ENCODE measurements at regions not wholly inside any gene's neighbourhood (a gene's known extent, or its start where the extent isn't known, plus 50 kb on each side); places are given as distances from the start of the nearest gene placed in this dataset.

GRCh38 chr11:15882876-15883454 is 473.4 kb downstream of the SOX6 start:
- H3K27ac ChIP-seq = no peak overlapping the region
- DNase-seq (ENCODE audit: low read depth, low spot score) = no peak

GRCh38 chr11:15883455-15883920 is 472.9 kb downstream of the SOX6 start:
- no peak for DNase-seq (ENCODE audit: low read depth, low spot score)
- H3K27ac ChIP-seq = no peak overlapping the region

- H3K27ac ChIP-seq = no peak overlapping the region
Measured at GRCh38 chr11:15884141-15884540, 472.2 kb downstream of the SOX6 start.

GRCh38 chr11:15884777-15885540 is 471.4 kb downstream of the SOX6 start:
- H3K27ac ChIP-seq = no peak overlapping the region
- no peak for DNase-seq (ENCODE audit: low read depth, low spot score)

More at GRCh38 chr11:15884141-15884540, 472.2 kb downstream of the SOX6 start:
- DNase-seq (ENCODE audit: low read depth, low spot score) = no peak

GRCh38 chr11:15885854-15886253 is 470.5 kb downstream of the SOX6 start:
- no peak for DNase-seq (ENCODE audit: low read depth, low spot score)
- no peak overlapping the region for H3K27ac ChIP-seq

GRCh38 chr11:15886299-15886698 is 470.0 kb downstream of the SOX6 start:
- no peak overlapping the region for H3K27ac ChIP-seq
- DNase-seq (ENCODE audit: low read depth, low spot score) = no peak

GRCh38 chr11:15886866-15887265 is 469.5 kb downstream of the SOX6 start:
- H3K27ac ChIP-seq = no peak overlapping the region
- DNase-seq (ENCODE audit: low read depth, low spot score) = no peak

- no peak for DNase-seq (ENCODE audit: low read depth, low spot score)
- no peak overlapping the region for H3K27ac ChIP-seq
Measured at GRCh38 chr11:15888556-15889345, 467.6 kb downstream of the SOX6 start.

- H3K27ac ChIP-seq = no peak overlapping the region
- DNase-seq (ENCODE audit: low read depth, low spot score) = no peak
Measured at GRCh38 chr11:15889363-15890030, 466.8 kb downstream of the SOX6 start.

- H3K27ac ChIP-seq = no peak overlapping the region
- DNase-seq (ENCODE audit: low read depth, low spot score) = no peak
Measured at GRCh38 chr11:15890031-15890713, 466.2 kb downstream of the SOX6 start.

GRCh38 chr11:15893080-15893492 is 463.3 kb downstream of the SOX6 start:
- peak overlapping the region; percentile 20 for H3K27ac ChIP-seq
- peak; percentile 26 for DNase-seq (ENCODE audit: low read depth, low spot score)

GRCh38 chr11:15896026-15896425 is 460.3 kb downstream of the SOX6 start:
- DNase-seq (ENCODE audit: low read depth, low spot score) = no peak
- H3K27ac ChIP-seq = no peak overlapping the region

GRCh38 chr11:15896530-15896929 is 459.8 kb downstream of the SOX6 start:
- no peak for DNase-seq (ENCODE audit: low read depth, low spot score)
- no peak overlapping the region for H3K27ac ChIP-seq

GRCh38 chr11:15897211-15897960 is 459.0 kb downstream of the SOX6 start:
- no peak overlapping the region for H3K27ac ChIP-seq

GRCh38 chr11:15901054-15901453 is 455.3 kb downstream of the SOX6 start:
- H3K27ac ChIP-seq = no peak overlapping the region

More at GRCh38 chr11:15897211-15897960, 459.0 kb downstream of the SOX6 start:
- no peak for DNase-seq (ENCODE audit: low read depth, low spot score)

GRCh38 chr11:15901790-15902189 is 454.6 kb downstream of the SOX6 start:
- no peak overlapping the region for H3K27ac ChIP-seq
- DNase-seq (ENCODE audit: low read depth, low spot score) = no peak

More at GRCh38 chr11:15901054-15901453, 455.3 kb downstream of the SOX6 start:
- DNase-seq (ENCODE audit: low read depth, low spot score) = no peak

- DNase-seq (ENCODE audit: low read depth, low spot score) = no peak
- no peak overlapping the region for H3K27ac ChIP-seq
Measured at GRCh38 chr11:15903246-15903645, 453.1 kb downstream of the SOX6 start.

- no peak for DNase-seq (ENCODE audit: low read depth, low spot score)
- H3K27ac ChIP-seq = no peak overlapping the region
Measured at GRCh38 chr11:15905366-15906104, 450.8 kb downstream of the SOX6 start.

All from epithelial cell of prostate (primary cell).